ENCODE measurements at regions not wholly inside any gene's neighbourhood (a gene's known extent, or its start where the extent isn't known, plus 50 kb on each side); places are given as distances from the start of the nearest gene placed in this dataset.

DNA sequence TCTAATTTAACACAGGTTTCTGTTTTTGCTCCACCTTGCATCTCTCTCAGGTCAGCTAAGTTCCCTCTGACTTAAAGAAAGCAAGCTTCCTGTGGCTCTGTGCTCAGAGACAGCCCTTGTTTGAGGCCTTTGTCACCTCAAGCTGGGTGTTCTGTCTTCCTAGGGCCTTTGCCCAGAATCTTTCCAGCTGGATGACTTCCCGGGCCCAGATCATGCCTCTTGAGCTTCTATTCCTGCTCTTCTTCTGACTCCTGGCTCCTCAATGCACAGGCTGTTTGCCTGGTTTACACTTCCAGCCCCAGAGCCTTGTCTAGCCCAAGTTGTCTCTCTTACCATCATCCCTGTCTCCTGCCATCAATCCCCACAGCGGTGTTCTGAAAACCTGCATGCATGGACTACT, 300.6 kb downstream of the VPS13C start:
- H3K4me1 ChIP-seq (ENCODE audit: insufficient read depth, low read length, severe bottlenecking): no peaks in the 10 kb centered on the region
- no peaks in the 10 kb centered on the region for H3K36me3 ChIP-seq (ENCODE audit: insufficient read depth, low read length)
- H3K79me2 ChIP-seq (ENCODE audit: insufficient read depth, low read length): no peaks in the 10 kb centered on the region
- H3K27ac ChIP-seq (ENCODE audit: low read depth, low read length, poor library complexity, severe bottlenecking): no peak overlapping the region
- no peak for TF ChIP-seq EZH2 (IDR thresholded peaks at IDR 0.05; ENCODE audit: borderline replicate concordance, low read length)
- TF ChIP-seq, protein P1, sequence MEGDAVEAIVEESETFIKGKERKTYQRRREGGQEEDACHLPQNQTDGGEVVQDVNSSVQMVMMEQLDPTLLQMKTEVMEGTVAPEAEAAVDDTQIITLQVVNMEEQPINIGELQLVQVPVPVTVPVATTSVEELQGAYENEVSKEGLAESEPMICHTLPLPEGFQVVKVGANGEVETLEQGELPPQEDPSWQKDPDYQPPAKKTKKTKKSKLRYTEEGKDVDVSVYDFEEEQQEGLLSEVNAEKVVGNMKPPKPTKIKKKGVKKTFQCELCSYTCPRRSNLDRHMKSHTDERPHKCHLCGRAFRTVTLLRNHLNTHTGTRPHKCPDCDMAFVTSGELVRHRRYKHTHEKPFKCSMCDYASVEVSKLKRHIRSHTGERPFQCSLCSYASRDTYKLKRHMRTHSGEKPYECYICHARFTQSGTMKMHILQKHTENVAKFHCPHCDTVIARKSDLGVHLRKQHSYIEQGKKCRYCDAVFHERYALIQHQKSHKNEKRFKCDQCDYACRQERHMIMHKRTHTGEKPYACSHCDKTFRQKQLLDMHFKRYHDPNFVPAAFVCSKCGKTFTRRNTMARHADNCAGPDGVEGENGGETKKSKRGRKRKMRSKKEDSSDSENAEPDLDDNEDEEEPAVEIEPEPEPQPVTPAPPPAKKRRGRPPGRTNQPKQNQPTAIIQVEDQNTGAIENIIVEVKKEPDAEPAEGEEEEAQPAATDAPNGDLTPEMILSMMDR (IDR thresholded peaks at IDR 0.05; ENCODE audit: low read length): no peak
- H3K4me3 ChIP-seq (ENCODE audit: low read depth, low read length, poor library complexity, severe bottlenecking): no peak overlapping the region
- no peaks in the 10 kb centered on the region for H3K9me3 ChIP-seq (ENCODE audit: low read length)
- no peaks in the 10 kb centered on the region for H4K20me1 ChIP-seq (ENCODE audit: insufficient read depth, low read length)
- no peak overlapping the region for H2AFZ ChIP-seq (ENCODE audit: low read length)
- H3K9me2 ChIP-seq (ENCODE audit: low read depth, low read length): no peaks in the 10 kb centered on the region
- H3K4me2 ChIP-seq (ENCODE audit: low read length): no peak overlapping the region
- H3K9ac ChIP-seq (ENCODE audit: low read length): no peak overlapping the region
- H3K27me3 ChIP-seq (ENCODE audit: insufficient read depth, low read length): no peaks in the 10 kb centered on the region
- no peaks in the 10 kb centered on the region for H3F3A ChIP-seq (ENCODE audit: insufficient read depth, low read length)

DNA sequence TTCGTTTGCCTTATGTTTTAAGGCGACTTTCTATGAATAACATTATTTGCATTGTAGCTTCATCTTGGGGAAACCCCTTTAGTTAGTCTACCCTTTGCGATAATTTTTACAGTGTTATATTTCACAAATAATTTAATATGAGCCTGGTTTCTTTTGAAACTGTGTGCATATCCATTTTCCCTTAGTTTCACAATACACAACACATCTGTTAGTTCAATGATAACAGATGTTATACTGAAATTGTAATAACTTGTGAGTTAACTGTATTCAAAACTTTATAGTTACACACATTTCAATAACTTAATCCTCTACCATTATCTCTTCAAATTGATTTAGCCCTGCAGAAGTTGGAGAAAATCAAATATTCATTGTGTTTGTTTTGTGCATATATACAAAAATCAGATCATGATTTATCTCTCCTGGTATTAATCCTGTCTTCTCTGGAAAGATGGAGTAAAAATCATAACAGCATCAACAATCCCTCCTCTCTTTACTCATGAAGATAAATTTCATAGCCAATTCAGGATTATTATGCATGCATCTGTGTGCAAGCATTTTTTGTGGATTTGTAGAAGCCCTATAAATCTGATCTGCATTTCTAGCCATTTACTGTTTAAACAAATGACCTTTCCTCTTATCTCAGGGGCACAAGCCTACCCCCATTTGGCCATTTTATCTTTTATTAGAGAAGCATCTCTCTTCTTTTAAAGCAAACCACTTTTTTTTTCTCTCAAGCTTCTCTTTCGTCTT, 304.0 kb downstream of the VPS13C start:
- no peaks in the 10 kb centered on the region for H3K9me2 ChIP-seq (ENCODE audit: low read depth, low read length)
- no peak overlapping the region for H3K9ac ChIP-seq (ENCODE audit: low read length)
- H3K27ac ChIP-seq (ENCODE audit: low read depth, low read length, poor library complexity, severe bottlenecking): no peak overlapping the region
- H3K79me2 ChIP-seq (ENCODE audit: insufficient read depth, low read length): no peaks in the 10 kb centered on the region
- H3K27me3 ChIP-seq (ENCODE audit: insufficient read depth, low read length): no peaks in the 10 kb centered on the region
- no peaks in the 10 kb centered on the region for H3K9me3 ChIP-seq (ENCODE audit: low read length)
- H3K4me3 ChIP-seq (ENCODE audit: low read depth, low read length, poor library complexity, severe bottlenecking): no peak overlapping the region
- H2AFZ ChIP-seq (ENCODE audit: low read length): no peak overlapping the region
- no peak for TF ChIP-seq EZH2 (IDR thresholded peaks at IDR 0.05; ENCODE audit: borderline replicate concordance, low read length)
- TF ChIP-seq, protein P1 (IDR thresholded peaks at IDR 0.05; ENCODE audit: low read length): no peak
- H3K4me2 ChIP-seq (ENCODE audit: low read length): no peak overlapping the region
- H4K20me1 ChIP-seq (ENCODE audit: insufficient read depth, low read length): no peaks in the 10 kb centered on the region
- H3K36me3 ChIP-seq (ENCODE audit: insufficient read depth, low read length): no peaks in the 10 kb centered on the region
- H3F3A ChIP-seq (ENCODE audit: insufficient read depth, low read length): no peaks in the 10 kb centered on the region
- H3K4me1 ChIP-seq (ENCODE audit: insufficient read depth, low read length, severe bottlenecking): no peaks in the 10 kb centered on the region

- TF ChIP-seq, protein P1 (IDR thresholded peaks at IDR 0.05; ENCODE audit: low read length): no peak
- TF ChIP-seq EZH2 (IDR thresholded peaks at IDR 0.05; ENCODE audit: borderline replicate concordance, low read length): no peak
These were observed 304.8 kb downstream of the VPS13C start for GRCh38 chr15:61755467-61755866.

More at GRCh38 chr15:61755467-61755866, 304.8 kb downstream of the VPS13C start:
- Histone ChIP-seq H3K9me2 (ENCODE audit: low read depth, low read length) (no peaks in the 10 kb centered on the region), H3K4me3 (ENCODE audit: low read depth, low read length, poor library complexity, severe bottlenecking) (no peak overlapping the region), H3K27me3 (ENCODE audit: insufficient read depth, low read length) (no peaks in the 10 kb centered on the region), H3K36me3 (ENCODE audit: insufficient read depth, low read length) (no peaks in the 10 kb centered on the region), H3K9me3 (ENCODE audit: low read length) (no peaks in the 10 kb centered on the region), H3K4me2 (ENCODE audit: low read length) (no peak overlapping the region), H3K4me1 (ENCODE audit: insufficient read depth, low read length, severe bottlenecking) (no peaks in the 10 kb centered on the region), H2AFZ (ENCODE audit: low read length) (no peak overlapping the region), H4K20me1 (ENCODE audit: insufficient read depth, low read length) (no peaks in the 10 kb centered on the region), H3K9ac (ENCODE audit: low read length) (no peak overlapping the region), H3F3A (ENCODE audit: insufficient read depth, low read length) (no peaks in the 10 kb centered on the region), H3K27ac (ENCODE audit: low read depth, low read length, poor library complexity, severe bottlenecking) (no peak overlapping the region), H3K79me2 (ENCODE audit: insufficient read depth, low read length) (no peaks in the 10 kb centered on the region)
